ENCODE measurements at regions not wholly inside any gene's neighbourhood (a gene's known extent, or its start where the extent isn't known, plus 50 kb on each side); places are given as distances from the start of the nearest gene placed in this dataset.

DNA sequence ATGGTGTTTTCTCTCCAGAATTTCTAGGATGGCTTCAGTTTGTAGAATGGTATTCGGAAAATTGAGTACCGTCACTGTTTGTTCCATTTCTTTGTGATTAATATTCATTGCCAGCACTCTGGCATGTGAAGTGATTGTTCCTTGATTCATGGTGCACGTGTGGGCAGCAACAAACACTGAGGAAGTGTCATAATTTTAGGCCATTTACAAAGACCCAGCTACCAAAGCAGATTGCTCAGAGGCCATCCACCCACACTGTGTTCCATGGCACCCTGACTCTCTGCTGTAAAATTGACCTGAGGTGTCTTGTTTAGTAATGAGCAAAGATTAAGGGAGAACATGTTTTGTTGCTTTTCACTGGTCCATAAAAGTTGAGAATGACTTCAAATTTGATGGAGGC is 250.9 kb upstream of the FMN2 start:
- DNase-seq = no peak

DNA sequence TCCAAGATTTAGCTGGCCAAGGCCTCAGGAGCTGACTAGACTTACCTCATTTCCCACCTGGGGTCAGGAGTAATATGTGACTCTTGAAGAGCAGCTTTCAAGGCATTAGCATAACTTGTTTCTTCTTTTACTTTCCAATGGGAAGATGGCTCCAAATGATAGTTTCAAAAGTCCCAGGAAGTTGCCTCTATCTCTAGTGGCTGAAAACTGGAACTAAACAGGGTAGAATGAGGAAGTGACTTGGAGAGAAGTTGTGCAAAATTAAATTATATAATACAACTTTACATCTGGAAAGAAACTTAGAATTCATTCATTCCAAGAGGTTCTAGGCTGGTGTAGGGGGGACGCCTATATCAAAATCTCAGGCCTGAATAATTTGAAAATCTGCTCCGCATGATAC is 250.1 kb upstream of the FMN2 start:
- DNase-seq = no peak

DNA sequence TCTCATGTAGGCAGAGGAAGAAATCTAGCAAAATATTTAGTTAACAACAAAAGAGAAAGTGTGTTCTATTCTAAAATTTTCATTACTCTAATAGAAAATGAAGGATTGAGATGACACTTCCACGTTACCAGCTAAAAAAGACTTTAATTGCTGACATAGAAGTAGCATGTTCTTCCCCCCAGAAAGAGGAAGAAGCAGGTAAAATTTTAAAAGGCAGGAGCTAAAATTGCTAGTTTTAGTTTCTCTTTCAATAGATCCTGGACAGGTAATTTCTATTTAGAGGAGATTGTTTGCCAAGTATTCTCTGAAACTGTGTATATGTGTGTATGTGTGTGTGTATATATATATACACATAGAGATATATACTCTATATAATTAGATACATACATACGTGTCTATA is 248.1 kb upstream of the FMN2 start:
- no peak for DNase-seq

DNA sequence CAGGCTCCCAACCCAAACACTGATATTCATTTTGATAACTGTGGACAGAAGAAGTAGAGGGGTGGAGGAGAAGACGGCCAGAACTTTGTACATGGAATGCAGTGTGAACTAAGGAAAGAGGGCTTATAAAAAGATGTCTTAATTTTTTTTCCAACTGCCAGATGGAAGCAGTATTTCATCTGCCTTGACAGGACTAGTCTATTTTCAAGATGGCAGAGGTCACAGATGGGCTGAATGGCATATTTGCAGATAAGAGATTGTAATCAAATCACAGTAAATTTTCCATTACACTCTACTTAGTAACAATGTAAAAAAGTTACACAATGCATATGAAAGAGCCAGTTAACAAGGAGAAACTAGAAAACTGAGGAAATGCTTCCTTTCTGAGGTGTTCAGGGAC is 246.8 kb upstream of the FMN2 start:
- no peak for DNase-seq

DNA sequence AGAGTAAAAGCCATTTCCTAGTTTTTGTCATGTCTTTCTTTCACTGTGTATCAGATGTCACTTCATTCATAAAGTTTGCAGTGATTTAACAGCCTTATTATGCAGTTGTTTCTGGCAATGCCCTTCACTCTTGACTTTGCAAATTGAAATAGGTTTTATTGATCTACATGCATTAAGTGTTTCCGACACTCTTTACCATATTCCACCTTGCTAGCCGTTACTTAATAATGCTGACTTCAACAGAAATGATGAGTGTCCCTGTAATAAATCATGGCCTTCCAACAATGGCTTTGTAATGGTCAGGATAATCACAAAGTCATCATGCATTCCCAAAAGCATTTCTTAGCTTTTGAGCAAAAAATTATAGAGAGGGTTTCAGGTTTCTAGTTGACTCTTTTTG is 236.8 kb upstream of the FMN2 start:
- no peak for DNase-seq

DNA sequence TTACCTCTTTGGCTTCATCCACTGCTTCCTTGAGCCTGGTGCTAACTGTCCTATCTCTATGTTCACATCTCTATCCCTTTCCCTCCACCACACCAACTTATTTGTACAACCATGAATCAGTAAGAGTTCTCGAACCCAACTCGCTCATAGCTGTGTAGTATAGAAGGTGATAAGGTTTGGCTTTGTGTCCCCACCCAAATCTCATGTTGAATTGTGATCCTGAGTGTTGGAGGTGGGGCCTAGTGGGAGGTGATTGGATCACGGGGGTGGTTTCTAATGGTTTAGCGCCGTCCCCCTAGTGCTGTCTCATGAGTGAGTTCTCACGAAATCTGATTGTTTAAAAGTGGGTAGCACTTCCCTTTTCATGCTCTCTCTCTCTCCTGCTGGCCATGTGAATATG is 235.6 kb upstream of the FMN2 start:
- DNase-seq = no peak

DNA sequence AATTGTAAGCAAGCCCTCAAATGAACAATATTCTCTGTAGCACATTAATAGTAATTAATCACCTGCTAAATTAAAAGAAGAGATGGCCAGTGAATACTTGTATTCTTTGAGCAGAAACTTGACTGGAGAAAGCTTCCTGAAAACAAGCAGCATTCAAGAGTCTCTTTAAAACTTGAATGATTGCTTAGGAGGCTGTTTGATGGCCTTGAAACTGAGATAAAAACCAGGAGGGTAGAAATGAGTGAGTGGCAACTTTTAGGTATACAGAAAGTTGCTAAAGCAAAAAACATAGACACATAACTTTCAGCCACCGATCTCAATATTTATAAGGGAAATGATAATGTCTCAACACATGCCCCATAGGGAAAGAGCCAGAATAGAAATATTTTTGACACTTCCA is 234.8 kb upstream of the FMN2 start:
- no peak for DNase-seq

DNA sequence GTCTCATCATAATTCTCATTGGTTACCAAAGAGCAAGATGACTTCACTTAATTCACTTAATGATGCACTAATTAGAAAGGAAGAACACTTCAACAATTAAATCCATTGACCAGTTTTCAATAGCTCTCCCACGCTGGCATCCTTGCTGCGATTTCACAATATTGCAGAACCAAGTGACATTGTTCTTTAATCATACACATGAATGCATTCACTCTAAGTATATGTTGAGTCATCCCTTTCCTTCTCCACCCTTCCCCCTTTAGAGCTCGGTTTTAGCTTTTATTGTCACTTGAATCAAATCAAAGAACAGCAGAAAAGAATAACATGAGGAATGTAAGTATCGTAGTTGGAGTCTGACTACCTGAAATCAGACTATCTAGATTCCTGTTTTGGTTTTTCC is 233.6 kb upstream of the FMN2 start:
- DNase-seq = peak; percentile 24

DNA sequence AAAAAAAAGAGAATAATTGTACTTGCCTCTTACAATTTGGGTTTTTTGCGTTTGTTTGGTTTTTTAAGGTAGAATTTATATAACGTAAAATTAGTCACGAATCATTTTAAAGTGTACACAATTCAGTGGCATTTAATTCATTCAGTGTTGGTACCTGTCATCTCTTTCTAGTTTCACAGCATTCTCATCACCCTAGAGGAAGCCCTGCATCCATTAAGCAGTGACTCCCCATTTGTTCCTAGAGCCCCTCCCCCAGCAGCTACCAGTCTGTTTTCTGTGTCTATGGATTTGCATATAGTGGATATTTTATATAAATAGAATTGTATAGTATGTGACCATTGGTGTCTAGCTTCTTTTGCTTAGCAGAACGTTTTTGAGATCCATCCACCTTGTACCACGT is 233.2 kb upstream of the FMN2 start:
- no peak for DNase-seq

DNA sequence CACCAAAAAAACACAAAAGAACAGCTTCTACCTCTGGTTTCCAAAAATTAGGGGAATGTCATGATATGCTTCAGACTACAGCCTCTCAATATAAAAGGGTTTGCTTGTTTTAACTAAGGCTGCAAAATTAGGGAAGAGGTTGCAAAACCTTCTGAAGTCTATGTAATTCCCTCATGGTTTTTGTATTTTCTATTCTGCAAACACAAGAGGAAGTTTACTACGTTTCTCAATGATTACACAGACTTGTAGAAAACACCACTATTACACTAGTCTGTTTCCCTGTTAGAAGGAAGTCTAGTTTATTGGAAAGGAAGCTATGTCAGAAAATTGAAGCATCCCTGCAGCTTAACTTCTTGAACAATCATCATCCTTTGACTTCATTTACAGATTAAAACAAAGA is 229.7 kb upstream of the FMN2 start:
- no peak for DNase-seq

DNA sequence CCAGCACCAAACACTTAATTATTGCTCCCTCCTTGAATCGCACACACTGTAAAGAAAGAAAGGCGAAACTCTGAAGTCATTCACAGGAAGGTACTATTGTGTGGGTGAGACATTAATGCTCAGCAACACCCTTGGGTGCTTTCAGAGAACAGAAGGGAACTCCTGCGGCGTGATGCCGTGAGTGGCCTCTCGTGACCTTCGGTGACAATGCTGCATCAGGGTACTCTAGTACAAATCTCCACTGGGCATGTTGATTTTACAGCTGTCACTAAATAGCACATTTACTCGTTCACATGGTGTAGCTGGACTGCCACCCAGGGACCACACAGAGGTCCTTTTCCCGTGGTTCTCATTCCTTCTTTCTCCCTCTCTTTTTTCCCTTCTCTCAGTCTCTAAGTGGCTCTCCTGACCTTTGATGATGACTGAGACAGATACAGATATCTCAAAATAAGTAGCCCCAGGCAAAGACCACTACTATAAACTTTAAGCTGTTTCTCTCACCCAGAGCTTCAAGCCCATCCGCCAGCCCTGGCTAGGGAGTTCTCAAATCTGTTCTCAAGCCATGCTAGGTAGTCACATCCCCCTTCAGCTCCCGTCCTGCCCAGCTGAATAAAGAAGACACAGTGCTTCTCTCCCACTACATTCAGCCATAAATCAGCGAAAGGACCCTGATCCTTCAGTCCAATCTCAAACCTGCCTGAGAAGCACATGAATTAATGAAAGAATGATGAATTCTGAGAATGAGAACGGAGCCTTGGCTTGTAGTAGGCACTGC is 223.4 kb upstream of the FMN2 start:
- DNase-seq = no peak

DNA sequence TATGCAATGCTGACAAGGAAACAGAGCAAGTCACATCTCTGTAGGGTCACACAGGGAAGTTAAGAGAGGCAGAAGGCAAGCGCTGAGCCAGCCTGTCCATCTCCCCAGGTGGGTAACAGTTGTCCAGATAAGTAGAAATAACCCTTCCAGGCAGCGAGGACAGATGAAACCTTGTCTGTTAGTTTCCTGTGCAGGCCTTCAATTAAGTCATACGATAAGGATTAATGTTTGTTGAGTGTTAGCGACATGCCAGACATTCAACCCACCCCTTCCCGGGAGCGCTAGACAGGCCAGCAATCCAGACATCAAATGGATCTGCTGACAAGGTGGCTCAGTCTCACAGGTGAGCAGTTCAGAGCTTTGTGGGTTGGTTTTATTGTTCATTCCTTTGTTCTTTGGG is 221.5 kb upstream of the FMN2 start:
- no peak for DNase-seq

DNA sequence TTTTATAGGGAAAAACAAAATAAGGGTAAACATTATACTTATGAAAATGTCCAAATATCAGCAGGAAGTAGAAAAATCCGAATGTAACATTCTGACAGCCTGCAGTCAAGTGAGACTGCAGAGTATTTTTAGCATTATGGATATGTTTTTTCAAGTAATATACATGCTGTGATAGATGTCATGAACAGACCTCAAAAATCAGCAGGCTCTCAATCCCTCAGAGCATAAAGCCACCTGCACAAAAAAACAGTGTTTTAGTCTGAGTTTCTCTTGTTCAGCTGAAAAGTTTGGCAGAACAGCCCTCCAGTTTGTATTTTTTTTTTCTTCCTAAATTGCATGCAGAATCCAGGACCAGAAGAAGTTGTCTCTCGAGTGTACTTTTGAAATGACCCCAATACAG is 219.1 kb upstream of the FMN2 start:
- DNase-seq = no peak

DNA sequence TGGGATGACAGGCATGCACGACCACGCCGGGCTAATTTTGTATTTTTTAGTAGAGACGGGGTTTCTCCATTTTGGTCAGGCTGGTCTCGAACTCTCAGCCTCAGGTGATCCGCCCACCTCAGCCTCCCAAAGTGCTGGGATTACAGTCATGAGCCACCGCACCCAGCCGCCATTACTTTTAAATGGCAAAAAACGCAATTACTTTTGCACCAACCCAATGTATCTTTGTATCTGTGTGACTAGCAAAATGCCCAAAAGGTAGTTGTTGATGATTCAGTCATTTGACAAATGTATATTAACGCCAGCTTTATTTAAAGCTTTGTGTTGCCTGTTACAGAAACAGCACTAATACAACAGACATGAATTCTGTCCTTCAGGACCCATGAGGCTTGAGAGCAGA is 216.9 kb upstream of the FMN2 start:
- no peak for DNase-seq

DNA sequence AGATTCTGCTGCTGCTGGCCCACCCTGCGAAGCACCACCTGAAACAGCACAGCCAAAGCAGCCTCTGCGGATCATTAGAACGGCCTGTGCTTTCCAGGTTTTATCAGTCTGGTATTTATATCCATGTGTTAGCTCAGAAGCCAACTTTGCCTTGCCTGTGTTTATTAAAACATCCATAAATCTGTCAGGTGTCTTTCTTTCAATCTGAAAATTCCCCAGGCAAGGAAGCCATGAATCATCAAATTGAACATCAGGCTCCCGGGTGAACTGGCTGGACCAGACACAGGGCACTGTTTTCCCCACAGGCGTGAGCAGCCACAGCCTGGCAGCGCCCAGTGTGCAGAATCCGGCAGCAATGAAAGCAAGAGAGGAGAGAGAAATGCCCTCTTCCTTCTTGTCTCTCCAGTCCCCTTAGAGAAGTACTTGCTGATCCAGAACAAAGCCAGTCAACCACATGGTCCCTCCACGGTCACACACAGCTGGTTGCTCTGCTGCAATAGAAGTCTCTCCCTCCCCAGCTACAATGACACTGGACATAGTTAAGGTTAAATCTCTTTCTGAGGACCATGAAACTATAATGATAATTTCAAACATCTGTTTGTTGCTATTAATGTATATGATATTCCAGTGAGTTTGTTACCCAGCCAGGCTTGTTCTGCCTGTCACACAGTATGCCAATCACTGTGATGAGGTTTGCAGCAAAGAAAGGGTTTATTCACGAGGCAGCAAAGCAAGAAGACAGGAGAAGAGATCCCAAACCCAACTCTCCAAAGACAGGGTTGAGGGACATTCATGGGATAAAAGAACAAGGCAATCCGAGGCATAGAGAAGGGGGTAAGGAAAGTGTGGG is 212.1 kb upstream of the FMN2 start:
- DNase-seq = no peak

DNA sequence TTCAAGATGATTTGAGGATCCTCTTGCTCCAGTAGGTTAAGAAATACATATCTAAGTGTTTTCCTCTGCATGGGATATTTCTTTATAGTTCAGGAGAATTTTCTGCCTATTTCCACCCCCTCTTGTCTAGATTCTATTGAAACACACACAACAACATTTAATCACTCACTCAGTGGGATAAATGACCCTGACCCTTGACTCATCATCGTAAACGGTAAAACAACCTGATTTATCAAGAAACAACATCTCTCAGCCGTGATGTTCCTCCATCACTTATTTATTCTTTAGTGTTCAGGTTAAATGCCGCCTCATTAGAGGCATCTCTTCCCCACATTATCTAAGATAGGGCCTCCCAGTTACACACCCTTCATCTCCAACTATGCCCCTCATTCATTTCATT is 208.7 kb upstream of the FMN2 start:
- DNase-seq = no peak

DNA sequence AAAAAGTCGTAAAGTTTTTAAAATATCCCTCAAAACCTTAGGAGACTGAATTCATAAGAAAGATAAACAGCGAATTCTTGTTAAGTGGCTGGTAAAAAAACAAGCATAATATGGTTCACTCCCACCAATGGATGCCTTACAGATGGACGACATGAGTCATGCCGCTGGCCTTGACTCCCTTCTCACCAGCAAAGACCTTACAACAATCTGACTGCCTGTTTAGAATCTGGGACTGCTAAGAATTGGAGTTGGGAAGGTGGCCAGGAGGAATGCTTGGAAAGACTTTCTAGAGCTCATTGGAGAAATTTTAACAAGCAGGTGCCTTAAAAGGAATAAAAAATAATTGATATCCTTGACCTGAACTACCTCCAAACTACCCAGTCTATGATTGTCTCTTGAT is 206.9 kb upstream of the FMN2 start:
- DNase-seq = no peak

DNA sequence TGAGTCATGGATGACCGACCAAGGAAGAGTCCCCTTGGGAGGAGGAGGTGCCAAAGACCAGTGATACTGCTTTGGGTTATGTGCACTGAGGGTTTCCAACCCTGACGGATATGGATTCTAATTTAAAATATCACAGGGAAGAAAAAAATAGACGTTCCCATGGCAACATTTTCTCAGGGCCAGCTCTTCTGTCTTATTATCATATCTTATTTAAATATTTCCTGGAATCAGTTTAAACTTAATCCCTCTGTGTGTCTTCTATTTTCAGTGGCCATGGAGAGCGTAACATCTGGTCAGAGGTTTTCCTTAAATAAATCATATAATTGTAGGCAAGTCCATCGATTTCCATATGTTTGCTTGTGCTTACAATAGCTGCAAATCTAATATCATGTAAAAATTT is 205.4 kb upstream of the FMN2 start:
- peak; percentile 3 for DNase-seq

DNA sequence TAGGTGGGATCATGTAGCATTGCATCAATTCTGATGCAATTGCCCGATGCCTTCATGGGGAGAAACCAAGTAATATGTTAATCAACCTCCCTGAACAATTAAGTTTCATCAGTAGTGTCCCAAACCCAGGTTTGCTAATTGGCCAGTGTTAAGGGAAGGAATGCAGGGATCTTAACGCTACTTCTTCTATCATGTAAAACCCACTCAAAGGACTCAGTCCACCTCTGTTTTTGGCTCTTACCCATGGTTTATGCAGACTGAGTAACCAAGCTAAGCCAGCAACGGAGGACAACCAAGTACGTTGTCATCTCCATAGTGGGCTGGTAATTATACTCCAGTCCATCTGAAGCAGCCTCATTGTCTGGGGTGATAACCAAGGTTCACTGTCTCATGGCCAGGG is 203.0 kb upstream of the FMN2 start:
- no peak for DNase-seq

DNA sequence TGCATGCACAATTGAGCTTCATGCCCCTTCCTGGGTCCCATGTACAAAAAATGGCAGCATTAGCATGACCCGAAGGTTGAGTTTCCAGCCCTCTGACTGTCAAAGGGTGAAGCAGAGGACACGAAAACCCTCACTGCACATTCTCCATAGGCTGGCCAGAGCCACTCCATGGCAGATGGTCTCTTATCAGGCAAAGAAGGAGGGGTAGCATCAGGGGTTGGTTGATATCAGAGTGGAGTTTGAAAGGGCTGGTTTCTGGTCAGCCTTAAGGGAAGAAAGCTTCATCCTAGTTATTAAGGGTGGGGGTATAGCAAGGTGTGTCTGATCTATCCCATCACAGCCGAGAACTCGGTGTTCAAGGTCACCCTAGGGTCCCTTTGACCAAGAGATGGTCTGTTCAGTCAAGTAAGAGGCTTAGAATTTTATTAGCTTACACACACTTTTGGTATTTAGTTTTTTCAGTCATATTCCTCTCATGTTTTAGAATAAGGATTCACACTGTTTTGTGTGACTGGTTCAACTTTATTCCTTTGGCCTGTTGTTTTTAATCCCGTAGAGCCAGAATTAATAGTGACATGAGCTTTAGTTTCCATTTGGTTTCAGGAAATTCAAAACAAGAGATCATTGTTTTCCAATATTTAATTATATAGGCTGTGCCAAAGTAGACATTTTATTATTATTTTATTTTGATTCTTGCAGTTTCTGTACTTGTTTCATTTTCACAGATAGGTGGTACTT is 199.9 kb upstream of the FMN2 start:
- no peak for DNase-seq

DNA sequence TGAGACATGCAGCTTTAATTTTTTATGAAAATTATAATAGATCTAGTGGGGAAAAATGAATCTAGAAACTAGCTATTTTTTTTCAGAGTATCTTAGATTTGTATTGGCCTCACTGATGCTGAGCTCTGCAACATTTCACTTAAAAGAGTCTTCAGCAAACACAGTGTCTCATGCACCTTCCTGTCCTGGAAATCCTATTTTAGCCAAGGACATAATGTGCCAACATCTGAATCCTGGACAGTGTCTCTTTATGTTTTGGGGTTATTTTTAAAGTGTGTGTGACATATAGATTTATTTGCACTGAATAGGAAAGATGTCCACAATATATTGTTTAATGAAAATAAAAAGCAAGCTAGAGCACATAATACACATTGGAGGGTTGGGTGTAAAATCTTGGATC is 199.1 kb upstream of the FMN2 start:
- no peak for DNase-seq

DNA sequence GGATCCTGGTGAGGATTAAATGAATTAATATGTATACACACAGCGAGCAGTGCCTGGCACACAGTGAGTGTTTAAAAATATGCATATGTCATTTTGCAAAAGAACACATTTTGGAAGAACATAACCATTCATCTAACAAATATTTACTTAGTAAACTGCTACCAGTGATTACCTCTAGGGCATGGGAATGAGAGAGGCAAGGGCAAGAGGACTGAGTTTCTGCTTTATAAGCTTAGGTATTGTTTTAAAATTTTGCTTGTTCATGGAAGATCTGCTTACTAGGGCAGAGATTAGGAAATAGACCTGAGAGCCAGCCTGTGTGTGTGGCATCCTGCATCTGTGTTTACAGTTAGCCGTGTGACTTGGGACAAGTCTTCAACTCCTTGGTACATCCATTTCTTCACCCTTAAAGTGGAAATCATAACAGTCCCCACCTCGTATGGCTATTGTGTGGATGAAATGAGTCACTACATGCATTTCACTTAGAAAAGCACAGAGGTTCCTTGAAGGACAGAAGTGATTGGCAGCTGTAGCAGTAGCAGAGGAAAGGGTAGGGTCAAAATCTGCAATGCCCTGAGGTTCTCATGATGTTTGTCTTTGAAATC is 198.5 kb upstream of the FMN2 start:
- no peak for DNase-seq

DNA sequence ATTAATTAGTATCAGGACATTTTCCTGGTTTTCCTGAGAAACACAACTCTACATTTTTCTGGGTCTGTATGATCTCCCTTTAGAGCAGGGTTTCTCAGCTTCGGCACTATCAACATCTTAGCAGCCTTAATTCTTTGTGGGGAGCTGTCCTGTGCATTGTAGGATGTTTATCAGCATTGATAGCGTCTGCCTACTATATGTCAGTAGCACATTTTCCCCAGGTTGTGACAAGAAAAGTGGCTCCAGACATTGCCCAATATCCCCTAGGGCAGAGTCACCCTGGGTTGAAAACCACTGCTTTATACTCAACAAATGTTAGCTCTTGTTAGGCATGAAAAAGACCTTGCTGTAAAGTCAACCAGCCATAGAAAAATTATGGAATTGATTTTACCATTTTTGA is 195.1 kb upstream of the FMN2 start:
- no peak for DNase-seq

DNA sequence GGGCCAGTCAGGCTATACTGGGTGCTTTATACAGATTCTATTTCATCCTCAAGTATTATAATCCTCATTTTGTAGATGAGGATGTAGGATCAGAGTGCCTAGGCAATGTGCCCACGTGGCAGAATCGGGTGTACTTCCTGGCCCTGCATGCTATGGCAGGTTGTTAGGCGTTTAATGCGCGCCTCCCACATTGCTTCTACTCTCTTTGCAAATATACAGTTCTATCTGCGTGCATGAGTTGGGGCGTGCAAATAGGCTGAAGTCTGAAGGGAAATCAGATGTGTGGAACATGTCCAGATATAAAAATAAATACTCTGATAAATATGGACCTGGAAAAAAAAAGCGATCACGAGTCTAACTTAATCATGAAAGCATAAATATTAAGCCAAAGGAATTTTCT is 194.7 kb upstream of the FMN2 start:
- DNase-seq = no peak

All from fibroblast of skin of right biceps (primary cell).